Testis (tissue), 2 donors: ENCODE measurements at regions not wholly inside any gene's neighbourhood (a gene's known extent, or its start where the extent isn't known, plus 50 kb on each side); places are given as distances from the start of the nearest gene placed in this dataset.
"Not testable (repeated sequence)": the region's sequence is repeated elsewhere in the genome, so short reads cannot be mapped to it uniquely, and the experiment has no call there.

ENCODE experiments used
- DNase-seq: peaks from one replicate; pipeline ENCODE4 v3.0.0-alpha.2; 2019
- H3K27ac ChIP-seq, 2 donors: fragments of 200-600 bp; sonication (generic); one replicate each; pipeline ENCODE4 v1.5.1; 2019
- H3K27me3 ChIP-seq: fragments of 200-600 bp; sonication (generic); one replicate; pipeline ENCODE4 v1.5.1; 2019
- H3K36me3 ChIP-seq: fragments of 200-600 bp; sonication (generic); one replicate; pipeline ENCODE4 v1.5.1; 2017; ENCODE audit warnings: low read depth; ENCODE audit errors: missing control alignments
- H3K4me1 ChIP-seq: fragments of 200-600 bp; sonication (generic); one replicate; pipeline ENCODE4 v1.5.1; 2019
- H3K4me3 ChIP-seq, 2 donors: fragments of 200-600 bp; sonication (generic); one replicate each; pipeline ENCODE4 v1.5.1; 2017 to 2019
- H3K9me3 ChIP-seq: fragments of 200-600 bp; sonication (generic); one replicate; pipeline ENCODE4 v1.5.1; 2017
- POLR2A ChIP-seq: fragments of 450-650 bp; IDR thresholded peaks from one replicate; pipeline ENCODE4 v1.6.1; 2017; ENCODE audit warnings: antibody characterized with exemption, mild to moderate bottlenecking, moderate library complexity
- WGBS, 2 donors: methylation state at CpG; one replicate each; pipeline ENCODE4 v1.1.5; 2018; 5-methylcytosine and 5-hydroxymethylcytosine counted together
- intact Hi-C: fragments of 100-400 bp; cut with DNase I; formaldehyde crosslinking; loops from one replicate; pipeline ENCODE4 v1.15.1; 2023; ENCODE audit warnings: low total_unique reads
- TF ChIP-seq, protein P1 (sequence below), 3 experiments: fragments of 450-650 bp in 2 of 3; fragments of 200-600 bp in 1 of 3; sonication (generic) in 1 of 3; IDR thresholded peaks; one replicate each; pipeline ENCODE4 v1.5.1; 2016 to 2019; ENCODE audit warnings: antibody characterized with exemption in 3 of 3, mild to moderate bottlenecking in 2 of 3, moderate library complexity in 1 of 3

DNA sequence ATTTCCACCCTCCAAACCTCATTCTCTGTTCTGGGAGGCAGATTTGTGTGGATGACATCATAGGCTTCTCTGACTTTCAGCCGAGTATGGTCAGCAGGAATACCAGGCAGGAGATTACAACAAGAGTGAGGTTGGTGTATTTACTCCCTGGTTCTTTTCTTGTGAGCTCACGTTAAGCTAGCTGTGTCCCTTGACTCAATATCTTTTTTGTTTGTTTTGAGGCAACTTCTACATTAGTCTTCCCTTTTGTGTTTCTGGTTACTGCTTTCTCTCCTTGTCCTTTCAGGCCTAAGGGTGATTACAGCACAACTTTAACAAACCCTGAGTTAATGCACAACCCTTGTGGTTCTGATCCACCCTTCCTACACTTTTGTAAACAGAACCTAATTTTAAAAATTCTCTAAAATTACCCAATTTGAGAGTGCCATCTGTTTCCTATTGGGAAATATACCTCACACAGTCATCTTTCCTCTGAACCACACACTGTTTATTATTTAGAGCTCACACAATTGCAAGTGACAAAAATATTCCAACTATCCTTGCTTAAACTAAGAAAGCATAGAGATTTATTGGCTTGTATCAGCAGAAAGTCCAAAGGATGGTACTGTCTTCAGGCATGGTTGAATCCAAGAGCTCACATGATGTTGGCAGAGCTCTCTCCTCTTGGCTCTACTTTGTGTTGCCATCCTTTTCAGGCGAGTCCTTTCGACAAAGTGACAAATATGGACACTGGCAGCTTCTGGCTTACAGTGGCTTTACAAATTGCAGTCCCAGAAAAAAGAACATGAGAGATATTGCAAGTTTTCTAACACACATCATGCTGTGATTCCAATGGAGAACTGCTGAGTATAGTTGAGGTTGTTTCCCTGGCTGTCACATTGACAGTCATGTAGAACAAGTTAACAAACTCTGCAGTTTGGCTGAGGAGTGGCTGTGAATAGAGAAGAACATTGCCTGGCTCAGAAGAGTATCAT, 150.5 kb upstream of the DDIT4L start:
- intact Hi-C loops: no loop called here
- Histone ChIP-seq H3K4me3 (no peak overlapping the region), H3K27ac (no peak overlapping the region), H3K36me3 (no peaks in the 10 kb centered on the region), H3K27me3 (no peaks in the 10 kb centered on the region), H3K9me3 (no peaks in the 10 kb centered on the region), H3K4me1 (no peaks in the 10 kb centered on the region)
- WGBS, 2 donors: 84 to 87% methylated on average over 4 of the region's 4 CpGs
- no peak for TF ChIP-seq POLR2A
- TF ChIP-seq, protein P1, sequence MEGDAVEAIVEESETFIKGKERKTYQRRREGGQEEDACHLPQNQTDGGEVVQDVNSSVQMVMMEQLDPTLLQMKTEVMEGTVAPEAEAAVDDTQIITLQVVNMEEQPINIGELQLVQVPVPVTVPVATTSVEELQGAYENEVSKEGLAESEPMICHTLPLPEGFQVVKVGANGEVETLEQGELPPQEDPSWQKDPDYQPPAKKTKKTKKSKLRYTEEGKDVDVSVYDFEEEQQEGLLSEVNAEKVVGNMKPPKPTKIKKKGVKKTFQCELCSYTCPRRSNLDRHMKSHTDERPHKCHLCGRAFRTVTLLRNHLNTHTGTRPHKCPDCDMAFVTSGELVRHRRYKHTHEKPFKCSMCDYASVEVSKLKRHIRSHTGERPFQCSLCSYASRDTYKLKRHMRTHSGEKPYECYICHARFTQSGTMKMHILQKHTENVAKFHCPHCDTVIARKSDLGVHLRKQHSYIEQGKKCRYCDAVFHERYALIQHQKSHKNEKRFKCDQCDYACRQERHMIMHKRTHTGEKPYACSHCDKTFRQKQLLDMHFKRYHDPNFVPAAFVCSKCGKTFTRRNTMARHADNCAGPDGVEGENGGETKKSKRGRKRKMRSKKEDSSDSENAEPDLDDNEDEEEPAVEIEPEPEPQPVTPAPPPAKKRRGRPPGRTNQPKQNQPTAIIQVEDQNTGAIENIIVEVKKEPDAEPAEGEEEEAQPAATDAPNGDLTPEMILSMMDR (IDR thresholded peaks at IDR 0.05): no peak
- DNase-seq: no peak

DNA sequence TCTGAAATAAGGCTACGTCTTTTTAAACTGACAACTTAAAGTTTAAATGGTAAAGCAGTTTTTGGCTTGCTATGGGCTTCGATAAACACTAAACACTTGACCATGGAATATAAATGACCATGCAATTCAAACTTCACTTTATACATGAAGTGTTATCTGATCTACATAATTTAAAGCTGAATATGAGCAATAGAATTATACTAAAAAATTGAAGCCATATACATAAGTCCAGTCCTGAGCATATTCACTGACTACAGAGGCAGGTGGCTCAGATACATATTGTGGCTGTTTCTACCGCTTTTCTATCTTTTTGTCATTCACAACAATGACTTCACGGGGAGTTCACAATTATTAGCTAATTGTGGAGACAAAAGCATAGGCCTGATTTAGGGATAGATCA, 149.6 kb upstream of the DDIT4L start:
- Histone ChIP-seq H3K4me3 (no peak overlapping the region), H3K27me3 (no peaks in the 10 kb centered on the region), H3K4me1 (no peaks in the 10 kb centered on the region), H3K27ac (no peak overlapping the region), H3K36me3 (no peaks in the 10 kb centered on the region), H3K9me3 (no peaks in the 10 kb centered on the region)
- WGBS, 2 donors: 93% methylated on average over 4 of the region's 4 CpGs
- intact Hi-C loops: no loop called here
- DNase-seq: no peak
- TF ChIP-seq, protein P1 (IDR thresholded peaks at IDR 0.05): no peak
- TF ChIP-seq POLR2A: no peak

DNA sequence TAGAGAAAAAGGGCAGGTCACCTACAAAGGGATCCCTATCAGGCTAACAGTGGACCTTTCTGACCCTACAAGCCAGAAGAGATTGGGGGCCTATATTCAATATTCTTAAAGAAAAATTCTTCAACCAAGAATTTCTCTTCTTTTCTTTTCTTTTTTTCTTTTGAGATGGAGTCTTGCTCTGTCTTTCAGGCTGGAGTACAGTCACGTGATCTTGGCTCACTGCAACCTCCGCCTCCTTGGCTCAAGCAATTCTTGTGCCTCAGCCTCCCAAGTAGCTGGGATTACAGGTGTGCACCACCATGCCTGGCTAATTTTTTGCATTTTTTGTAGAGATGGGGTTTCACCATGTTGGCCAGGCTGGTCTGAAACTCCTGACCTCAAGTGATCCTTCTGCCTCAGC, 143.2 kb upstream of the DDIT4L start:
- intact Hi-C loops, H3K9me3 ChIP-seq: not testable (repeated sequence)
- 80 to 91% methylated on average over 2 of the region's 2 CpGs for WGBS, 2 donors

DNA sequence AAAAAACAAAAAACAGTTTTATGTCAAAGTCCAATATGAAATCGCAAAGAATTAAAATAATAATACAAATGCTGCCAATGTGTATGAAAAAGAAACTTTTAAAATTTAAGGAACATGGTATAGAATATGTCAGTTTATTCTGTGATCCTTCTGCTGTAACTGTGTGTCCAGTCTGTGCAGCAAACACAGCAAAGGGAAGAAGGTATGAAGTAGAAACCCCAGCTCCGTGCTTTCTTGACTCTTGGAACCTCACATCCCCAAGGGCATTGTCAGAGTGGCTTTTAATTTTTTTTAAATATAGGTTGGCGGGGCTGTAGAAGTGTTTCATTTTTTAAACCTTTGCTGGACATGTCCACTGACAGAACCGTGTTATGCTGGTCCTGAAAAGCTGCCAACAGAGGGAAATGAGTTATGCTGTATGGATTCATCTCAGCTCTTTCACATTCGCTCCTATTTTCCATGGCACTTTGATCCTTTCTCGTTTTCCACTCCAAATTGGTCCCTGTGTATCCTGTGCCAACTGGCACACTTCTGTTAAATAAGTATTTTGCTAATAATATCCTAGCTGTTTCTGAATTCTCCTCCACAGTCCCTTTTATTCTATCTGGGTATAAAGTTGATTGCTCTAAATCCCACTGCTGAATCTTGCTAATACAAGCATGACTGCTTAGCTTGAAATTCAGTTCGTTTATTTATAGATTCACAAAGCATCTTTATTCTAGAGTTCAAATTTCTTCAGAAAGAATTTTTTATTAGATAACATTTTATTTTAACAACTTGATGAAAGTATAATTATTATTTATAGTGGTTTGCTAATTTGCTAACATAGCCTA, 127.0 kb upstream of the DDIT4L start:
- no peaks in the 10 kb centered on the region for H3K4me1 ChIP-seq
- peak overlapping the region in 1 of 2 donors; percentile 30 for H3K27ac ChIP-seq
- TF ChIP-seq, protein P1 (IDR thresholded peaks at IDR 0.05): no peak
- no peak for TF ChIP-seq POLR2A
- H3K4me3 ChIP-seq: no peak overlapping the region
- no peaks in the 10 kb centered on the region for H3K9me3 ChIP-seq
- no peaks in the 10 kb centered on the region for H3K27me3 ChIP-seq
- no peak for DNase-seq
- intact Hi-C loops: no loop called here
- H3K36me3 ChIP-seq: no peaks in the 10 kb centered on the region
- 39 to 41% methylated on average over 7 of the region's 7 CpGs for WGBS, 2 donors

More for the DNA sequence above, 143.2 kb upstream of the DDIT4L start:
- not testable (repeated sequence) for H3K27ac ChIP-seq, H3K4me3 ChIP-seq, DNase-seq, H3K27me3 ChIP-seq, H3K36me3 ChIP-seq, H3K4me1 ChIP-seq

DNA sequence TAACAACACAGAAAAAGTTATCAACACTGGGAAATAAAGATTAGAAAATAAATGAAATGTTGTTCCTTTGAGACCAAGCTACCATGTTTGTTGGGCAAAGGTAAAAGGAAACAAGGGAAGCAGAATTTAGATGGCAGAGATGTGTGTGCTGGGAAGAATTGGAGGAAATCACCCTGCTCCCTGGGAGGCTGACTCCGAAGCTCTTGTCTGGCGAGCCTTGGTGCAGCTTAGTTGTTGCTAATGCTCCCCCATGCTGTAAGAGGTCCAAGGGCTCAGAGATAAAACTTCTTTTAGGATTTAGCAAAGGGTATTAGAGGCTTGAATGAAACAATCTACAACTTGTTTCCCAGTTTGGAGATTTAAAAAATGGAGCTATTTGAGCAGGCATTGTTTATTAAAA, 123.8 kb upstream of the DDIT4L start:
- no peaks in the 10 kb centered on the region for H3K27me3 ChIP-seq
- no peak for DNase-seq
- no peaks in the 10 kb centered on the region for H3K9me3 ChIP-seq
- H3K36me3 ChIP-seq: no peaks in the 10 kb centered on the region
- TF ChIP-seq, protein P1 (IDR thresholded peaks at IDR 0.05): no peak
- no peak for TF ChIP-seq POLR2A
- intact Hi-C loops: no loop called here
- H3K4me3 ChIP-seq: no peak overlapping the region
- H3K27ac ChIP-seq: no peak overlapping the region
- 51 to 65% methylated on average over 2 of the region's 2 CpGs for WGBS, 2 donors
- no peaks in the 10 kb centered on the region for H3K4me1 ChIP-seq
